Cerebellar cortex (tissue), 1 donor: ENCODE measurements at regions not wholly inside any gene's neighbourhood (a gene's known extent, or its start where the extent isn't known, plus 50 kb on each side); places are given as distances from the start of the nearest gene placed in this dataset.
"Not testable (repeated sequence)": the region's sequence is repeated elsewhere in the genome, so short reads cannot be mapped to it uniquely, and the experiment has no call there.

Experiments
- DNase-seq: peaks from one replicate; pipeline ENCODE4 v3.0.0-alpha.2; 2015; ENCODE audit warnings: low spot score

GRCh38 chr14:45976001-45976400 lies 675.6 kb downstream of the RPL10L start:
- no peak for DNase-seq

- DNase-seq: no peak
Observed at GRCh38 chr14:45972416-45972815, 679.2 kb downstream of the RPL10L start.

- DNase-seq: no peak
Observed at GRCh38 chr14:45970621-45971020, 681.0 kb downstream of the RPL10L start.

- no peak for DNase-seq
Observed at GRCh38 chr14:45968037-45968436, 683.5 kb downstream of the RPL10L start.

- no peak for DNase-seq
Observed at GRCh38 chr14:45949479-45949878, 696.5 kb upstream of the MIS18BP1 start.

GRCh38 chr14:45947830-45948229 lies 694.8 kb upstream of the MIS18BP1 start:
- no peak for DNase-seq

- DNase-seq: no peak
Observed at GRCh38 chr14:45946251-45946650, 693.2 kb upstream of the MIS18BP1 start.

GRCh38 chr14:45940318-45940717 lies 687.3 kb upstream of the MIS18BP1 start:
- DNase-seq: no peak

GRCh38 chr14:45939572-45939971 lies 686.6 kb upstream of the MIS18BP1 start:
- DNase-seq: no peak

GRCh38 chr14:45919995-45920394 lies 667.0 kb upstream of the MIS18BP1 start:
- DNase-seq: not testable (repeated sequence)

- DNase-seq: no peak
Observed at GRCh38 chr14:45916340-45916953, 663.4 kb upstream of the MIS18BP1 start.

GRCh38 chr14:45907782-45908181 lies 654.8 kb upstream of the MIS18BP1 start:
- DNase-seq: no peak

- DNase-seq: no peak
Observed at GRCh38 chr14:45906257-45906656, 653.3 kb upstream of the MIS18BP1 start.

GRCh38 chr14:45905672-45906071 lies 652.7 kb upstream of the MIS18BP1 start:
- no peak for DNase-seq

GRCh38 chr14:45904314-45904713 lies 651.3 kb upstream of the MIS18BP1 start:
- DNase-seq: no peak

- DNase-seq: no peak
Observed at GRCh38 chr14:45902241-45902640, 649.2 kb upstream of the MIS18BP1 start.

GRCh38 chr14:45897439-45897838 lies 644.4 kb upstream of the MIS18BP1 start:
- no peak for DNase-seq

- DNase-seq: no peak
Observed at GRCh38 chr14:45893127-45893526, 640.1 kb upstream of the MIS18BP1 start.

- no peak for DNase-seq
Observed at GRCh38 chr14:45891417-45892080, 638.5 kb upstream of the MIS18BP1 start.

GRCh38 chr14:45888766-45889285 lies 635.8 kb upstream of the MIS18BP1 start:
- DNase-seq: not testable (repeated sequence)

- no peak for DNase-seq
Observed at GRCh38 chr14:45877981-45878380, 625.0 kb upstream of the MIS18BP1 start.

GRCh38 chr14:45868863-45869262 lies 615.9 kb upstream of the MIS18BP1 start:
- DNase-seq: no peak

GRCh38 chr14:45868377-45868776 lies 615.4 kb upstream of the MIS18BP1 start:
- DNase-seq: no peak
